Stimulated activated CD4-positive, alpha-beta T cell treated with anti-CD3 and anti-CD28 coated beads, Interleukin-2, amount 100 ng/mL, for 24 hours (primary cell): ENCODE measurements at regions not wholly inside any gene's neighbourhood (a gene's known extent, or its start where the extent isn't known, plus 50 kb on each side); places are given as distances from the start of the nearest gene placed in this dataset.

Experiments used
- DNase-seq, 2 donors: peaks; one replicate each; pipeline ENCODE4 v3.0.0-alpha.2; 2020

DNA sequence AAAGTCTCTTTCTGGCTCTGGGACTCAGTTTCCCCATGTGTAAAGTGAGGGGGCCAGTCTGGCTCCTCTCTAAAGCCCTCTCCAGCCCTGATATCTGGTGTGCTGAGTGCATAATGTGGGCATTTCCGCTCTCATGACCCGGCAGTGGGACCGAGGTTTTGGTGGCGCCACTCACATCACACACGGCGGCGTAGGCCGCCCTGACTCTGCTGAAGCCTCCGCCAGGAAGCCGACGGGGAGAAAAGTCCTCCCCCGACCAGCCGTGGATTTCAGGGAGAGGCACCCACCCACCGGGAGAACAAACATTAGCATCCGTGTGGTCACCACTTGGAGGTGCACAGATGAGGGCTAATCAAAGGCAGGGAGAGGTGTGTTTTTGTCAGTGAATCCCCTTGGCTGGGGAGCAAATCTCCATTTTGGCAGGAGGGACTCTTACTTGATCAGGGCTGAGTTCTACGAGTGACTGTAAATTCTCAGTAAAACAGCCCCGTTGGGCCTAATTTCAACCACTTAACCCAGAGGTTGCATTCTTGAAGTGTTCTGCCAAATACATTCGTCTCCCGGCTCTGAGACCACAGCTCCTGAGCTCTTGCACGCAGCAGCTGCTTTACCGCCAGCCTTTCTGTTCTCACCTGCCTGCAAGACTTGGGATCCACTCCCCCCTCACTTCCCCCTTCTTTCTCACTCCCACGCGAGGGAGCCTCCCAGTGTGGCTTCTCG, 118.2 kb downstream of the FOXD2 start:
- DNase-seq = no peak

DNA sequence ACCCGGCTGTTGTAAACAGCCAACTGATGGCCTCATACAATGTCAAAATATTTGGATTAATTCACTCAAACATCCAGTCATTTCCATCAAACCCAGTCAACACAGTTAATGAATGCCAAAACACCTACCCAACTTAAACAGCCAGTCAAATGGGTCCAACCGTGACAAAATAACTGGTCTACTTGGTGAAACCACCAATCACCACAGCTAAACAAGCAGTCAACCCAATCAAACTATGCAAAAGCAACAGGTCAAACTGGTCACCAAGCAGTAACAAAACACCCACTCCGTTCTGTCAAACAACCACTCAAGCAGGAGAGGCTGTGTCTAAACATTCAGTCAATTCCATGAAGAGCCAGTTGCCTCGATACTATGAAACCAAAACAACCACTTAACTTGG, 119.2 kb downstream of the FOXD2 start:
- DNase-seq = no peak

DNA sequence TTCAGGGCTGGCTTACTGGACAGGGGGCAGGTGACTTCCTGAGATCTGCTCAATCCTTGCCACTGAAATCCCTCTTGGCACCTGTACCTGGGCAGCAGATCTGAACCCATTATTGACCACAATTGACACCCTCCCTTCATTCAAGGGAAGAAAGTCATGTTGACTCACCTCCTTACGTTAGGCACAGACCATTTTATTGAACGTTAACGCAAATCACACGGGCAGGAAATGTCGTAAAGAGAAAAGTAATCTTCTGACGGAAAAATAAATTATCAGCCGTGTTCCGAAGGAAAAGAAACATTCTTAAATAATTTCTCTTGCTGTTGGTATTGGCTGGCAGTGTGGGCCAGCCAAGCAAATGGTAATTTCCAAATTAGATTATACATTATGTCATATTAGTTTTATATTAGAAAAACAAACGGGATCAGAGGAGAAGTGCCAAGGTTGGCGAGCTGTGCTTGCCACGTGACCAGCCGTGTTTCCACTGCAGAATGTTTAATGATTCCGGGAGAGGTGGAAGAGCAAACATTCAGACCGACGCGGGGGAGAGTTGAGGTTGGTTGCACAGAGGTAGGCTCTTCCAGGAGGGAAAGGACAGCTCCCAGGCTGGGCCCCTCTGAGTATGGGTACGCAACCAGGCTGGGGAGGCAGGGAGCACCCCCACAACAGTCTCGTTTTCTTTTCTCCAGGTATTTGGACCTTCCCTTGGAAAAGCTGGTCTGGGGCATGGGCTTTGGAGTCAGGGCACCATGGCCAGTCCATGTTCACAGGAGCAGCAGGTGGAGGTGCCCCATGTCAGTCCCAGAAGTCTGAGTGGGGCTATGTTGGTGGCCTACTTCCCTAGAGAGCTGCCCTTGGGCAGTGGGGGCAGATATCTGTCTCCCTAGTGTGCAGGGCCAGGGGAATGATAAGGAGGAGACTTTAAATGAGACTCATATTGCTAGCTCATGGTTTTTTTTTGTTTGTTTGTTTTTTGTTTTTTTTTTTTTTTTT, 121.1 kb downstream of the FOXD2 start:
- no peak for DNase-seq

DNA sequence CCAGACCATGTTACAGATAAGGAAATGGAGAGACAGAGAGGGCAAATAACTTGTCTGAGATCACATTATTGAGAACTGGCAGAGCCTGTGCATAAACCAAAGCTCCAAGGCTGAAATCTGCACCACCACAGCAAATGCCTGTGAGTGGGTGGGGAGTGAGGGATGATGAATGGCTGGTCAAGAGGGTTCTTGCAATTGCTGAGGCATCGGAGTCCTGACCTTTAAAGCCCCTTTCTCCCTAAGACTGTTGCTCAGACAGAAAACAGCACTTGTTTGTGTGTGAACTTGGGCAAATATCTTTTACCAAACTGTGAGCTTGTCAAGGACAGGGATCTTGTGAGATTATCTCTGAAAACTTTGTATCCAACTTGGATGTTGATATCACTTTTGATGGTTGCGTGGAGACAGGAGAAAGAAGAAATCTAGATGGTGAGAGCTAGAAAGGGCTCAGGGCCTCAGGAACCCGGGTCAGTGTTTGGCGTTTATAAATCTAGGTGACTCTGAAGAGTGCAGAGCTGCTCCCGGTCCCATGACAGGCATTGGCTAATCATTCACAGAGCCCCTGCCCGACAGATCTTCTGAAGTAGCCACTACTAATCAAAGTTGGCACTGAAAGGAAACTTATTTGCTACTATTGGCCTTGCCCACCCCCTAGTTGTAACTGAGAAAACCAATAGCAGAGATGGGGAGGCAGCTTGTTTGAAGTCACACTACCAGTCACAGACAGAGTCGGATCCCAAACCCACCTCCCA, 122.3 kb downstream of the FOXD2 start:
- no peak for DNase-seq

DNA sequence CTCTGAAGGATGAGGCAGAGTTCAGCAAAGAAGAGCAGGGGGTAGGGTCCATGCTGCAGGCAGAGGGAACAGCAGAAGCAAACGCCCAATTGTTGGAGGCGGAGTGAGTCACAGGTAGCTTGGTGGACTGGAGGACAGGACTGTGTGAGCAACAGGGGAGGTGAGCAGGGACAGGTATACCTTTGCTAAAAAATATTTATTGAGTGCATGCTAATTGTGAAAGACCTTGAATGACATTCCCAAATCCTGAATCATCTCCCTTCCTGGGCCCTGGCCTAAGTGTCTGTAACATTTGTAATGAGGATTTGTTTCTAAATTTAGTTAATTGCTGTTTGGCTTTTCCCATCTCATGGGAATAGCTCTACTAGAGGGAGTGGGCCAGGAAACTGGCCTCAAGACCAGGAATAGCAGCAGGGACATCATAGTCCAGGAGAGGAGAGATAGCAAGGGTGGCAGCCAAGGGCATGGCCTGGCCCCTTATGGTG, 123.7 kb downstream of the FOXD2 start:
- no peak for DNase-seq

DNA sequence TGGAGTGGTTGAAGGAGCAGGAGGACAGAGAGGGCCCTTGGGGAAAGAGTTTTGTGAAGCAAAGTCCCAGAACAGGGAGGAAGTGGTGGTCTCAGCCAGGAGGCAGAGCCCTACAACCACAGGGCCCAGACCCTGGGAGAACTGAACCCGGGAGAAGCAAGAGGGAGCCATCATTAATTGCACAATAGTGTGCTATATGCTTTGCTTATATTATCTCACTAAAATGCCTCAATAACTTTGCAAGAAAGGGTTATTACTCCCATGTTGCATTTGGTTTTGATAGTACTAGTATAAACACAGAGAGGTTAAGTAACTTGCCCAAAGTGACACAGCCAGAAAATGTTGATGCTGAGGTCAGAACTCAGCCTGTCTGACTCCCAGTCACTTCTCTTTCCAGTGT, 124.3 kb downstream of the FOXD2 start:
- no peak for DNase-seq

DNA sequence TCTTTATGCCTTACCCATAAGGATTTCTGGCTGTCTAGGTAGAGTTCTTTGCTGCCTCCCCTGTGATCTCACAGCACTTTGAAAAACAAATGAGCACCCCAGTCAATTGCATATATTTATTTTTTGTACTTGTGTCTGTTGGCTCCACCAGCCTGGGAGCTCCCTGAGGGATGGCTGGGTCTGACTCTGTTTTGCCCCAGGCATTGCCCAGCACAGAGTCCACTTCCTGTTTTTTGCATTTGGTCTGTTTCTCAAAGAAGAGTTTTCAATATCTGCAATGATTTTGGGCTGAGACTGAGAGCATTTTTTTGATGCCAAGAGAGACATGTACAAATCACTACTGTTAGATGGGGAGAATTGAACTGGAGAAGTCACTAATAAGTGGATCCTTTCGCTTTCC, 125.0 kb downstream of the FOXD2 start:
- no peak for DNase-seq

DNA sequence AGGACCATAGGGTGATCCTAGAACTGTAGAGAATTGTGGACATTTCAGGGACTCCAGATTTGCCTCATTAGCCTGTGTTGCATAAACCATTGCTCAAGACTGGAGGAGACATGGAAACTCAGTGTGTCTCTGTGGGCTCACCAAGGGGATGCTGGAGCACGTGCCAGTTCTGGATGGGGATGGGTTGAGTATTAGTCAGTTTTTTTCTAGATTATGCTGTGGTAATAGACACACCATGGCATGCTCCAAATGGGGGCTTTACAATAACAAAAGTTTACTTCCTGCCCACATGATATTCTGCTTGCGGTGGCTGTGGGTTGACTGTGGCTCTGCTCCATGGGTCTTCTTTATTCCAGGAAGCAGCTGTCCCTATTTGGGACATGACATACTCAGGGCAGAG, 125.4 kb downstream of the FOXD2 start:
- no peak for DNase-seq

DNA sequence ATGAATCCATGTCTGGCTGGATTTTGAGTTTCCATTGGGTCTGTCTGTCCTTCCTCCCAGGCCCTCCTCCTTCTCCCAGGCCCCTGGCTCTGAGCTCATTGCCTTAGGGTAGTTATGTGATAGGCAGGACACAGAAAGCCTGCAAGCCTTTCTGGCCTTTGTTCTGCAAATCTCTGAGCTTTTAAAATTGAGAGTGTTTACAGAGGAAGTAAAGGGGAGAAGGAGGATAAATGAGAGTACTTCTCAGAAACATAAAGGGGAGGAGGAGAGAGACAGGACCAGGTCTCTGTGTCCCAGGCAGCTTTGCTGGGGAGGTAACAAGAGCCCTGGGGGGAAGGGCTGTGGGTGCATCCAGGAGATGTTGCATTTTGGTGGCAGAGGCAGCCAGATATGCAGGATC, 126.7 kb downstream of the FOXD2 start:
- no peak for DNase-seq

DNA sequence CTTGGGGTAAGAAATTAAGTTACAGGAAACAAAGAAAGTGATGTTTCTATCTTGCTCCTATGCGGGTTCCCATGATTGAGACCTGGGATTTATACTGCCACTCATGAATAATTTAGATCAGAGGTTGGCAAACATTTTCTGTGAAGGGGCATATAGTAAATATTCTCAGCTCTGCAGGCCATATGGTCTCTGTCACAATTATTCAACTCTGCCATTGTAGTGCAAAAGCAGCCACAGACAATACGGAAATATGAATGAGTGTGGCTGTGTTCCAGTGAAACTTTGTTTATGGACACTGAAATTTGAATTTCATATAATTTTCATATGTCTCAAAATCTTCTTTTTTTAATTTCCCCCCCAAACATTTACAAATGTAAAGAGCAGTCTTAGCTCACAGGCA, 127.2 kb downstream of the FOXD2 start:
- DNase-seq = no peak

DNA sequence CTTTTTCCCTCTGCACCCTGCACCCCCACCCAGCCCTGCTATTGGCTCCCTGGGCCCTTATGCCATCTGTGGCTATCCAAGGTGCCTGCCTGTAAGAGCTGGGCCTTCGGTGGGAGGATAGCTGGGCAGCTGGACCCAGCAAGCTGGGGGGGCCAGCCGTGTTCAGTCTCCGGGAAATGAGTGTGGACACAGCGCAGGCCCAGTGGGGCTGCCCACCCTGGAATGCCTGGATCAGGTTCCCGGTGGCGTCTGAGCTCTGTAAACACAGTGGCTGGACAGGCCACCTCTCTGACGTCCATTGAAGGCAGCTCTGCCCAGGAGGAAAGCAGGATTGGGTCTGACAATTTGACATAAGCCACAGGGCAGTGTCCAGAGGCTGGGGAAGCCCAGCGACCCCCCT, 127.8 kb downstream of the FOXD2 start:
- DNase-seq = no peak

DNA sequence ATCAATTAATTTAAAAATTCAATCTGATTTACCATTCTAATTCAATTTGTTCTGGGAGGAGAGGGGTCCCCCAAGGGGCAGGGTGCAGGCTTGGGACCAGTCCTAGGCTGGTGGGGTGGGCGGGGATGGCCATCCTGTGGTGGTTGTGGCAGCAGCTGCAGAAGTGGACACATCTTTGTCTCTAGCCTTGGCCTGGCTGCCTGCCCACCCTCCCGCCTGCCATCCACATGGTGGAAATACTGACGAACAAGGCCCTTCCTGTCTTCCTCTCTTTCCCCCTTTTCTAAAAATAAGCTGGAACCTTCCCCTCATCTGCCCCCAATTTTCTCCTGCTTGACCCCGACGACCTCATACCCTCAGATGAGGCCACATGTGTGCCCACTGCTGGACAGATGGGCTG, 130.9 kb downstream of the FOXD2 start:
- DNase-seq = no peak

DNA sequence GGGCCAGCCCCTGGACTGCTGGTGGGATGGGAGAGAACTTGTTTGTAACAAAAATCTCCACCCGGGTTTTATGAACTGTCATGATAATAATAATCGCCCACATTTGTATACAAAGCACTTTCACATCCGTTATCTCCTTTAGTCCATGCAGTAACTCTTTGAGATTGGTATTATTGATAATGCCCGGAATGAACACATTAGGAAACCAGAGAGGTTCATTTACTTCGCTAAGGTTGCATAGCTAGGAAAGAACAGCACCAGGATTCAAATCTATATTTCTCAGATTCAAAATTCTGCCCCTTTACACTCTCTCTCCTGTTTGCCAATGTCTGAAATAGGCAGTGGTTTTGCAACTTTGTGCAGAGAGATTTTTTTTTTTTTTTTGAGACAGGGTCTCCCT, 131.4 kb downstream of the FOXD2 start:
- DNase-seq = no peak

DNA sequence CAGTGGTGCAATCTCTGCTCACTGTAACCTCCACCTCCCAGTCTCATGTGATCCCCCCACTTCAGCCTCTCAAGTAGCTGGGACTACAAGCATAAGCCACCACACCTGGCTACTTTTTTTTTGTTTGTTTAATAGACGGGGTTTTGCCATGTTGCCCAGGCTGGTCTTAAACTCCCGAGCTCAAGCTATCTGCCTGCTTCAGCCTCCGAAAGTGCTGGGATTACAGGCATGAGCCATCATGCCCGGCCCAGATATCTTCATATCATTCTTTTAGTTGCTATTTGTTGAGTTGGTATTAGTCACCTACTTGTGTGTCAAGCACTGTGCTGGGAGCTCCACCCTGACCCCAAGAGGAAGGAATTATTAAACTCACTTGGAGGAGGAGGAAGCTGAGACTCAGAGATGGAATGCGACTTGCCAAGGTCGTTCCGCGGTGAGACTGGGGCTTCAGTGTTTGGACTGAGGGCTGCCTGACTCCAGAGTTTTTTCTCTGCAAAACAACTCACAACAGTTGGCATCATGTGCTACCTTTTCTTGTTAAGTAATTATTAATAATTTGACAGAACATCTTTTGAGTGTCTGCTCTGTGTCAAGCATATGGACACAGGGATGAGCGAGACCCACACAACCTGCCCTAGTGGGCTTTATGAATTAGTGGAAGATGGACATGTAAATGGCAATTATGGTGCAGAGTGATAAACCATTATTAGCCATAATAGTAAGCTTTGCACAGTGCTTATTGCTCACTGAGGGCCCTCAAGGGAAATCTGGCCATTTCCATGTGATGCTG, 132.0 kb downstream of the FOXD2 start:
- DNase-seq = no peak

DNA sequence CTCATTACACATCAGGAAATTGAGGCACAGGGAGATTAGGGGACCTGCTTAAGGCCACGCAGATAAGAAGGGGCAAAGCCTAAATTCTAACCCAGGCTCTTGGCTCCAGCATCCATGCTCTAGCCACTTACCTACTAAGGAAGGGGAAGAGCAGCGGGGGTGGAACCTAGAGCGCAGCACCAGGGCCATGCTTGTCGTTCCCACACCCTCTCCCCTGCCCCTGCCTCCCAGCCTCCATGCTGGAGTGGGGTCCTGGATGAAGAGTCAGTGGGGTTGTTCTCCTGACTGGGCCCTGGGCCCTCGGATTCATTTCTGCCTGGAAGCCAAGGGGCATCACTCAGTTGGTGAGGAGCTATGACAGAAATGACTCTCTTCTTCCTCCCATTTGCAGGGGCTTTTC, 133.3 kb downstream of the FOXD2 start:
- DNase-seq = no peak

DNA sequence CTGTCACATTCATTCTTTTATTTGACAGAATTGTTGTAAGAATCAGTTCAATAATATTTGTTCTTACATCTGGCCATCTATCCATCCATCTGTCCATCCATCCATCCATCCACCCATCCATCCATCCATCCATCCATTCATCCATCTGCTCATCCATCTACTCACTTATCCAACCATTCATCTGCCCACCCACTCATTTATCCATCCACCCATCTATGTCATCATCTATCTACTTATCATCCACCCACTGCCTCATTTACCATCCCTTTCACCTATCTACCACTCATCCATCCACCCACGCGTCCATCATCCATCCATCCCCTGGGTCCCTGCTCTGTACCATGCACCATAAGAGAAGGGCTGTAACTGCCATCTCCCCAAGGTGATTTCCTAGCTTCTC, 134.1 kb downstream of the FOXD2 start:
- DNase-seq = no peak

DNA sequence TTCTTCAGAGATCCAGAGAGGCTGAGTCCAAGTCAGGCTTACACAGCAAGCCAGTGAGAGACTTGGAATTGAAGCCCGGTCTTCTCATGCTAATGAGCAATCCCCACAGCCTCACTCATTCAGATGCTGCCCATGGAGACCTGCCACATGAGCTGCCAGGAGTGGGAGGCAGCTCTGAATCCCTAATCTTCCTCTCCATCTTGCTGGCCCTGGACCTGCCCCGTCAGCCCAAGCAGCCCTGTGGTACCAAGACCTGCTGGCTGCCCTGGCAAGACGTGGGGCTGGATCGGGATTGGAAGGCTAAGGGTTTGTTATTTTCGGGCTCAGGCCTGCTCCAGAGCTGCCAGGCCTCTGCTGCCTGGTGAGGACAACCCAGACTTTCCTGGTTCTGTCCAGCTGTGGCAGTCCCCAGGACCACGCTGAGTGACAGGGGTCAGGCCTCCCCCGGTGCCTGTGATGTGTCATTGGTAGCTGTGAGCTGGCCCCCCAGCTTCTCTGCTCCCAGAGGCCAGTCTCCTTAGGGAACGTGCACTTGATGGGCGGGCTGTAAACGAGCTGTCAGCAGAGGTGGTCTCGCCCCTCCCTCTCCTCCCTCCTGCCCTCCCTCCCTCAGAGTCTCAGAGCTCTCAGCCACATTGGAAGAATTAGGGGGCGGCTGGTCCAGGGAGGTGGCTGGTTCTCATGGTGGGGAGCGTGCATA, 135.0 kb downstream of the FOXD2 start:
- no peak for DNase-seq

DNA sequence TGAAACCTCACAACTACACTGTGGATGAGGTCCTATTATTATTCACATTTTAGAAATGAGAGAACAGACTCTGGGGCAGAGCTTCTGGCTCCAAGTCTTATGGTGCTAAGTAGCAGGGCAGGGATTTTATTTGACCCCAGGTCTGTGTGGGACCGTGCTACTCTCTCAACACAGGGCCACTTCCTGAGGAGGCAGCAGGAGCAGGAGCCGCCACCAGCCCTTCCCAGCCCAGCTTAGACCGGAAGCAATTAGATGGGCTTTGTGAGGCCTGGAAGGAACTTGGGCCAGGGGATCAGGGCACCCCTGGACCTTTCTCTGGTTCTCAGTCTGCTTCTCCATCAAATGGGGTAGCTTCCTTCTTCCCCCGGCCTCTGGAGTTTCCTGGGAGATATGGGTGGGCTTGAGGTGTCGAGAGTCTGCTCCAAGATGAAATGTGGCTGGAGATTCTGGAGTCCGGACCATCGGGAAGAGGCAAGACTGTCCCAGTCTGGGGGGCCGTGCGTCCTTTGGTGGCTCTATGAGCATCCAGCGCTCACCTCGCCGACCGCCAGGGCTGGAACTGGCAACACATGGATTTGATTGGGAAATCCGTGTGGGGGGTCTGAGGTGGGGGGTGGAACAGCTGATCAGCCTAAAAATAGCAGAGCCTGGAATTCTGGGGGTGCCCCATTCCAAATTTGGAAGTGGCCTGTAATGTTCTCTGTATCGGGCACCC, 136.8 kb downstream of the FOXD2 start:
- no peak for DNase-seq

DNA sequence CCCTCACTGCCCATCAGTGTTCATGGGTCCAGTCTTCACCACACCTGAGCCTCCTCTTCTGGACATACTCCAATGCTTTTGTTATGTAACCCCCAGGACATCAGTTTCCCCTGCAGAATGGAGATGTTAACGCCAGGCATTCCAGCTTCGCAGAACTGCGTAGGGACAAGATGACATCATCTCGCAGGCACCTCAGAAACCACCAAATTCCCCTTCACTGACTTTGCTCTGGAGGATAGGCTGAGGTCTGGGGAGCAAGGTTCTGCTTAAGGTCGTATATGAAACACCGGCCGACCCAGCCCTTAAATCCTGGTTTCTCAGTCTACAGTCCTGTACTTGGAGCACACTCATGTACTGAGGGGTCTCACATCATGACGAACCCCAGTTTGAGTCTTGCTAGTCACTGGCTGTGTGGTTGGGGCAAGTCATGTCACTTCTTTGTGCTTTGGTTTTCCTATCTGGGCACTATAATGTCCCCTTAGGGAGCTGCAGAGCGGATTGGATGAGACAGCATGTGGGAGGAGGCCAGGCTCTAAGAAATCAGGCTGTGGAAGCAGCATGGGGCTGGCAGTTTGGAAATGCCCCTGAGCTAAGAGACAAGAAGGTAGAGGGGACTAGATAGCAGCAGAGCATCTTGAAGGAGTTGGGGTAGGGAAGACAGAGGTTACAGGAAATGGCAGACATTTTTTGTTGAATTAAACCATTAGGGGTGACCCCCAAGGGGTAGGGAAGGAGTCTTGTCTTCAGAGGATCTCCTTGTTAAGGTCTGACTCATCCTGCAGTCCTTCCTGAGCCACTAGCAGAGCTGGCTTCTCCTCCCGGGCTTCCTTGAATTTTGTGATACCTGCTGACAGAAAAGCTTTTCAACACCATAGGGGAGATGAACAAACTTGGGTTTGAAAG, 138.3 kb downstream of the FOXD2 start:
- no peak for DNase-seq

DNA sequence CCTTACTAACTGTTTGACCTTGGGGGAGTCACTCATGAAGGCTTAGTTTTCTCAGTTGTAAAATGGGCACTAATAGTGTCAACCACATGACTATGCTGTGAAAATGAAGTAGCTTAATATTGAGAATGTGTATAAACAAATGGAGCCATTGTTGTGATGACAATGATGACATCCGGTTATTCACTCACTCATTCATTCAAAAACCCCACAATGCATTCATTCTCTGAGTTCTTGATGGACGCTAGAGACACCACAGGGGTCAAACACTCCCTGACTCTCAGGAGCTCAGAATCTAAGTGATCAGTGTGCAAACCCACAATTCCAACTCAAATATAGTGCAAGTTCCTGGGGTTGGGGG, 138.9 kb downstream of the FOXD2 start:
- no peak for DNase-seq
